Activated naive CD4-positive, alpha-beta T cell treated with anti-CD3 and anti-CD28 coated beads, Interleukin-2, amount 50 U/mL, for 16 hours (primary cell): ENCODE measurements at regions not wholly inside any gene's neighbourhood (a gene's known extent, or its start where the extent isn't known, plus 50 kb on each side); places are given as distances from the start of the nearest gene placed in this dataset.
"Not testable (repeated sequence)": the region's sequence is repeated elsewhere in the genome, so short reads cannot be mapped to it uniquely, and the experiment has no call there.

ENCODE experiments used
- DNase-seq: peaks from one replicate; pipeline ENCODE4 v3.0.0-alpha.2; 2020

DNA sequence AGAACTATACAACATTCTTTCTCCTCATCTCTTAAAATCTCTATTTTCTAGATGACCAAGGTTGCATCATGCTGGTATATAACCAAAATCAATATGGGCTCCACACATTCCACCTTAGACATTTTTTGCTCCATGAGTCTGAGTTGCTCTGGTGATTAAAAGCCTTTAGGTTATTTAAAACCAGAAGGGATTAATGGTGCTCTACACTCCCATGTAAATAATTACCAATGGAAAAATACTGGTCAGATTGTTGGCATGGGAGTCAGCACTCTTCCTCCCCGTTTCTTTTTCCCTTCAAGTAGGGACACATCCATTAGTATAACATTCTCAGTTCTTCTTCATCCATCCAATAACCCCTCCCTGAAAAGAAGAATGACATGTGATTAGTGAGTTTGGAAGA lies 747.7 kb downstream of the PCDH17 start:
- no peak for DNase-seq

DNA sequence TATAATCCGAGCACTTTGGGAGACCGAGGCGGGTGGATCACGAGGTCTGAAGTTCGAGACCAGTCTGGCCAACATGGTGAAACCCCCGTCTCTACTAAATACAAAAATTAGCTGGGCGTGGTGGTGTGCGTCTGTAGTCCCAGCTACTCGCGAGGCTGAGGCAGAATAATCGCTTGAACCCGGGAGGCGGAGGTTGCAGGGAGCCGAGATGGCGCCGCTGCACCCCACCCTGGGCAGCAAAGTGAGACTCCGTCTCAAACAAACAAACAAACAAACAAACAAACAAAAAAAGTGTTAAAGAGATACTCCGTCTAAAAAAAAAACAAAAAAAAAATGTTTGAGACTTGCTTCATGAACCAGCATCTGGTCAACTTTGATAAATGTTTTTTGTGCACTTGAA lies 753.8 kb downstream of the PCDH17 start:
- DNase-seq = not testable (repeated sequence)

DNA sequence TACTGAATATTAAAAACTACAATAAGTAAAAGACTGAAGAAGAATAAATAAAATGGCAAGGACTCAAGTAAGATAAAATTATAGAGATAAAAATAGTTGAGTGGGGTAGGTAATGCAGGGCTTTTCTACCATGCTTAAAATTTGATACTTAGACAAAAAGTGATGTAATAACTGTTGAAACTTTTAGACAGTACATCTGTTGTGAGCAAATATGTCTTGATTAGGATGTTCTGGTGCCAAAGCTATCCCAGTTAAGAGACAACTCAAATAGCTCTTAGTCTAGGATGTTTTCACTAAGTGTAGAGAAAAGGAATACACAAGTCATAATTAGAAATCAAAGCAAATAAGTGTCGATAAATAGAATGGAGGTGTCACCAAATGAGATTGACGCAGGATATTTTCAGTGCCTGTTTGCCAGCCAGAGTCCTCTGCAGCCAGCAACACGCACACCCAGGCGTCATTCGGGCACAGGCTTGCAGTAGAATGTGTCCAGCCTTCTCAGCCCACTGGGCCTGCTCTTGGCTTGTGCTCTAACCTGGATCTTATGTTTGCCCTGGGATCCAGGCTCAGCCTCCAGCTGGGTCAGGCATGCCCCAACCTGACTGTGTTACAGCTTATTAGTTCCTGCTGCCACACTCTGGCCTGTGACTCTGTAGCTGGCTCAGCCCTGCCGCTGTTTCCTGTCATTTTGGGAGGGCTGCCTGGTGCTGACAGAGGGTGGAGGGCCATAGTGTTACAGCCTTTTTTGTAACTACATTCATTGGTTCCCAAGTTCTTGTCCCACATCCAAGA lies 766.2 kb downstream of the PCDH17 start:
- DNase-seq = no peak

DNA sequence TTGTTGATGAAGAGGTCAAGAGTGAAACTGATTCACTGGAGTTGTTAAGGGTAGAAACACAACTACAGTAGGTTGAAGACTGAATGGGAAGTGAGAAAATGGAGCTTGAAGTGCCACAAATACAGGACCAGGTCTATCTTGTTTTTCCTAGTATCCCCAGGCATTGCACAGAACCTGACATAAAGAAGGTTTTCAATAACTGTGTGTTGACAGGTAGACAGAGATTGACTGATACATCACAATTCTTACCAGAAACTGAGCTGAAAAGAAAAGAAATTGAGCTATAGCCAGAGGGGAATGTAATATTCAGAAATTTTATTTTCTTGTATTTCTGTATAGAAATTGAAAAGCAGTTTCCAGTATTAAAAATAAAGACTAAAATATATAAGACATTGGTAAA lies 767.7 kb downstream of the PCDH17 start:
- no peak for DNase-seq

DNA sequence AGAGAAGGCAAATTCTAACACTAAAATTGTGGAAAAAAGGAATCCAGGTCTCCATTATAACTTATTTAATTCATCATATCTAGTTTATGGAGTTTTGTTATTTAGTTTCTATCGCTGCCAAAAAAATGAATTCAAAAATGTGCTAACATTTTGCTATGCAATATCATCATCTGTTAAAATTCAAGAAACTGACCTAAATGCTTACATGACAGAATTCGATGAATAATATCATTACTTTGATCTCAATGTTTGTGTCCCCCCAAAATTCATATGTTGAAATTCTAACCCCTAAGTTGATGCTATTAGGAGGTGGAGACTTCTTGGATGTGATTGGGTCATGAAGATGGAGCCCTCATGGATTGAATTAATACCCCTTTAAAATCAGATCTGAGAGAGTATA lies 775.0 kb downstream of the PCDH17 start:
- DNase-seq = no peak

DNA sequence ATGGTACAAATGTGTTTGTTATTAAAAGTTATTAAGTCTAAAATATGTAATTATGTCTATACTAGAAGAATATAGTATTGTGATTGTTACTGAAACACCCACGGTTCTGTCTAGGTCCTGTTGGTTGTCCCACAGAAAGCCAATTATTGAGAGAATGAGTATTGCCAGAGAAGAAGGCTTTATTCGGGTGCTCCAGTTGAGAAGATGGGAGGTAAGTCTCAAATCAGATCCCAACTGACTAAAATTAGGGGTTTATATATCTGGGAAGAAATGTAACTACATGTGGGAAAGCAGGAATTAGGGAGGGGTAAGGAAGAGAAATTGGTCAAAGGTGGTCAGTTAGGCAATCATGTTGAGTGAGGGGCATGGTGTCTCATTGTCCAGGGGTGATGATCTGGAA lies 798.4 kb downstream of the PCDH17 start:
- no peak for DNase-seq

DNA sequence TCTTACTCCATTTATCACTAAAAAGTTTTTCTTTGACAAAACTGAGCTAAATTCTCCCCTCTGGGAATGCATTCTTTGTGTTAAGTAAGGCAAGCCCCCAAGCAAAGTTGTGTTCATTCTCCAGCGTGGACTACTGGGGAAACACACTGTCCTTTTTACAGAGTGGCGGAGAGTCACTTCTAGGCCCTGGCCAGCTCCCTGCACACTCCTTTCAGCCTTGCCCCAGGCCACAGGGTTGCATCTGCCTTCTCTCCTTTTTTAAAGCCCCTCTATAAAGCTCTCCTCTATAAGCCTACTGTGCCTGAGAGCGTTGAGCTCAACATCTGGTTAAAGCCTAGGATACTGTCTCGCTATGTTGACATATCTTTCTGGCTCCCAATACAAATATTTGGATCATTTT lies 803.4 kb downstream of the PCDH17 start:
- DNase-seq = no peak

DNA sequence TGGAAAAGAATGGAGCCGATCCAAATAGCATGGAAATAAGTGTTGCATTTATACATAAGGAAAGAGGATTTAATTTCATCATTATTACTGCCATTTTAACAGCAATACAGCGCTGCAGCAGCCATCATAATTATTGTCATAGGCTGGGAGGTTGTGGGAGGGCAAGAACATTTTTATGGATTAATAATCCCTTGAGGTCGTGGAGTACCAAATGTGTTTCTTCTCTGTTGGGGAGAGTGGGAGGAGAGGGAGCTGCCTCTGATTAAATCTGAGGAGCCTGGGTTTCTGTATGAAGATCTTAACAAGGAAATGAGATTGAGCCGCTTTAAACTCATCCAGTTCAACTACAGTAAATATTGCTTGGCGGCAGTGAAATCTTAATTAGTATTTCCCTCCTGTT lies 805.9 kb downstream of the PCDH17 start:
- no peak for DNase-seq

DNA sequence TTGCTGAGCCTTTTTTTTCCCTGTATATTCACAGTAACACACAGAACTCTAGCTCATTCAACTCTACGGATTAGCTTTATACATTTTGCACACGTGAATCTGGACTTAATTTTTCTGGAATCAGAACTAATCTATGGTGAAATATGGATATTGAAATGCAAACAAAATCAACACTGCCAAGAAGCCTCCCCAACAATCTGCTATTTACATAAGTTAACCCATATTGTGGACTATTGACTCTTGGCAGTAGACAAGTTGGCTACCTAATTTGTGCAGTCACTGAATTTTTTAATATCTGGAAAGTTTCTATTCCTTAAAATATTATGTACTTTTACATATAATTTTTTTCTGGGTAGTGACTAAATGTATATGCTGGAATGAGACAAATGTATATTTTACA lies 815.4 kb downstream of the PCDH17 start:
- no peak for DNase-seq

DNA sequence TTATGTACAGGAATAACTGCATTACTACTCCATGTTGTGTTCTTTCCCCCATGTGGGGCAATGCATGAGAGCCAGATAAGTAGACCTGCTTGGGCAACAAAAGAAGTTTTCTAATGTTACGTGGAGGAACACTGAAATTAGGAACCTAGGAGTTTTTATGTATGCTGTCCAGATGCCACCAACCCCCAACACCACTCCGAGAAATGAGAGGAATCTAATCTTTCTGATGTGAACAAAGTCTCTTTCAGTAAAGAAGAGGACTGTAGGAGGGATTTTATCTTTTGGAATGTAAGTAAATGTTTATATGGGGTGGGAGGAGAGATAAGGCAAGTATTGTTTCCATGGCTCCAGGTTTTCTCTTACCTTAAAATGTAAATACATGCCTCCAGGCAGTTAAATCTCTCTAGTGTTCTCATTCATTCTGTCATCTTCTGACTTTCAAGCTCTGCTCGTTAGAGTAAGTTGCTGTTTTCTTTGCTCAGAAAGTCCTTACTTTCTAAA lies 820.6 kb downstream of the PCDH17 start:
- no peak for DNase-seq

DNA sequence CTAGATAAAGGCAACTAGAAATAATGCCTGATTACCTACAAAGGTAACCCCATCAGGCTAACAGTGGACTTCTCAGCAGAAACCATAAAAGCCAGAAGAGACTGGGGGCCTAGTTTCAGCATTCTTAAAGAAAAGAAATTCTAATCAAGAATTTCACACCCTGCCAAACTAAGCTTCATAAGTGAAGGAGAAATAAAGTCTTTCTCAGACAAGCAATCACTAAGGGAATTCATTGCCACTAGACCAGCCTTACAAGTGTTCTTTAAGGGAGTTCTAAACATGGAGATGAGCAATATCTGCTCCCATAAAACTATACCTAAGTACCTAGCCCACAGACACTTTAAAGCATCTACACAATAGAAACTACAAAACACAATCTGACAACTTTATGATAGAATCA lies 823.5 kb downstream of the PCDH17 start:
- DNase-seq = no peak

DNA sequence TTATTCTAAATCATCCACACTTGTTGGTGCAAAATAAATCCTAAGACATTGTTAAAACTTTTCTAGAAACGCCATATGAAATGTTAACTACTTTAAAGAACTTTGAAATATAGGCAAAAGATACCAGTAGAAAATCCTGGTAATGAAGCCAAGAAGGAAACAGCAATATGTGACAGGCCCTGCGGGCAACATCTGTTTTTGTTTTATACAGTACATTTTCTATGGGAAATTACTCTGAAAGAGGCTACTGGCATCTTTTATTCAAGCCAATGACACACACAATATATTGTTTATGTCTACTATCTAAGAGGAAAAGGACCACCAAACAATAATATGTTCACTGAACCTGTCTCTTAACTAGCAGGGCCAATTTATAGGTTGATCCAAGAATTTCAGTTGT lies 829.7 kb downstream of the PCDH17 start:
- DNase-seq = no peak

DNA sequence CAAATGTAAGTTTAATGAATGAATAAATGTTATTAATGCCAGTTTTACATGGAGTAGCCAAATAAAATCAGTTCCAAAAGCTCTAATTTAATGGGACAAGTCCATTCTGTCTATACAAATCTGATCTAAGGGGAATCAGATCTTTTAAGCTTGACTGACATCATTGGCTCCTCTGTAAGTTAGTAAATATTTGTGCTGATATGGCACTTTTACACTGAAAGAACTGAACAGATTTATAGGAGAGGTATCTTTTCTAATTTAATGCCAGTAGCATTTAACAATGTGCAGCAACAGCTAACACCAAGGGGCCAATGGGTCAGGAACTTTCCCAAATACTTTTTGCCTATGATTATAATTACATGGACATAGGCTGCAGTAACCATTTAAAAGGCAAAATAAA lies 832.3 kb downstream of the PCDH17 start:
- DNase-seq = no peak

DNA sequence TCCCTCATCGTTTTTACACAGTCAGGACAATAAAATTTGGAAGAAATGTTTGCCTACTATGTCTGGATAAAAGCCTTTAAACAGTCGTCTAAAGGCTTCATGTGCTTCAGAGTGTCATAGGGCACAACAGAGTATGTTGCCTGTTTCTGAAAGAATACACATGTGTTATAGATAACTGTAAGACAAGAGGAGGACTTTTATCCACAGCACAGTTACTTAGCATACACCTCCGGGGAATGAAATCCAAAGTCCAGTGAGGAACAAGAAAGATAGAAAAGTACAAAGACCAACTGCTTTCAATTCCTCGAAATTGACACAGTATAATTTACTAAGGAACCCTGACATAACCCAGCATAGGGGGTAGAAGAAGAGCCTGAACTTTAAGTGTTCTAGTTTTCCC lies 835.6 kb downstream of the PCDH17 start:
- no peak for DNase-seq

DNA sequence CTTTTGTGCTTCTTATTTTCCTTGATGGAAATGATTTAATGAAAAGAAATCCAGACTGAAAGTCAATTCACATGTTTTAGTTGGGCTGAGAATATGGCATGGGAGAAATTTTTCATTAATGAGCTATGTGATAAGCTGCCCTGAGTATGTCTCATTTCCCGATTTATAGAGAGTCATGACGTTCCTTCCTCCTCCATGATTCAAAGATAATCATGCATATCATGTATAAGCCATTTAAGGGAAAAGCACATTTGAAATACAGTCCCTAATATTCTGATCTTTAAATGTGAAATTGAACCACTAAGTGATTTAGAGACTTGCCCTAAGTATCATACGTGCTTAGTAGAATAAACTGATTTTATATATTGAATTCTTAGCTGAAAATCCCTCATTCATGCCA lies 840.9 kb downstream of the PCDH17 start:
- DNase-seq = no peak

DNA sequence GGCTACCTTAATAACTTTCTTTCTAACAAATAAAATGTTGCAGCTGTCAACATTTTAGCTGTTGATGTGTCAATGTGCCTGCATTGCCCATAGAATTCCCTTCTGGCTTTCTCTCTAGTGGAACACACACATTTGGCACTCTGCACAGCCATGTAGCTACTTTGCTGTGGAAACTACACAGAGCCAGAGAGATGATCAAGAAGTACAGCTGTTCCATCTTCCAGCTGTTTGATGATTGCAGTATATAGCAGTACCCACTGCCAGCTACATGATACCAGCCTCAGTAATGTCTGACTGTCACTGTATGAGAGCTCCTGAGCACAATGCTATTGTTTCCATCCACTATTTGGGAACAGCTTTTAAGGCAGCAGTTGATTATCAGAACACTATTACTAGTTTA lies 843.0 kb downstream of the PCDH17 start:
- DNase-seq = no peak

DNA sequence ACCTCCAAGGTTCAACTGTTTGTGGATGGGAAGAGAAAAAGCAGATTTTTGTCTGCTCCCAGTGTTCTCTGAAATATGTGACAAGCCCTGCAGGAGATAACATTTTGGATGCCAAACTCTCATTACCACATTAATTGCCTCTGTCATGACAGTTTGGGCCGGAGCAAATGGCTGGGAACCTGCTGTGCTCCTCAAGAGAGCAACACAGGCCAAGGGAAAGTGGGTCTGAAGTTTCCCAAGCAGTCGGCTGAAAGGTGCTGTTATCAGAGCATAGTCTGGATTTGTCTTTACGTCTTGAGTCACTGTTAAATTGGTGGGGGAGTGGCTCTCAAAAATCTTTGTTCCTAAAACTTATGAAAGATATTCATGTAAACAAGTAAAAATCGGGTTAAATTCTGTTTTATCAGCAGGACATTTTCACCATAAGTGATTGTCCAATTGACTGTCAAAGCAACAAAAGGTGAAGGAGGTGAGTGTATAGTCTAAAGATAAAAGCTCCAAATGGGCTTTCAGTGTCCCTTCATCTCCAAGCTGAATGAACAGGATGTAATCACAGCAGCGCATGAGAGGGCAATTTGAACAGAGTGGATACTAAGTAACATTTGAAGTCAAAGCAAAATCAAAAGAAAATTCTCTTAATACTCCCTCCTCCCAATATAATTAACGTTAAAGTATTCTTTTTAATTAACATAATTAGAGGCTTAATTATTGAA lies 844.8 kb downstream of the PCDH17 start:
- DNase-seq = no peak

DNA sequence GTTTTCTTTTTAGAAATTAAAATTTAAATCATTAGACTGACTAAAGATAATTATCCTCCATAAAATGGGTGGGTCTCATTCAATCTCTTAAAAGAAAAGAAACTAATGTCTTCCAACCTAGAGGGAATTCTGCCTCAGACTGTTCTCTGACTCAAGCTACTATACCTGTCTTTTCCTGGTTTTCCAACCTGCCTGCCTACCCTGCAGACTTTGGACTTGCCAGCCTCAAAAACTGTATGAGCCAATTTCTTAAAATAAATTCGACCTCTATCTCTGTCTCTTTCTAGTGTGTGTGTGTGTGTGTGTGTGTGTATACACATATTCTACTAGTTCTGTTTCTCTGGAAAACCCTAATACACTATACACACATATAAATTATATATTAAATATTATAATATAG lies 847.3 kb downstream of the PCDH17 start:
- no peak for DNase-seq

DNA sequence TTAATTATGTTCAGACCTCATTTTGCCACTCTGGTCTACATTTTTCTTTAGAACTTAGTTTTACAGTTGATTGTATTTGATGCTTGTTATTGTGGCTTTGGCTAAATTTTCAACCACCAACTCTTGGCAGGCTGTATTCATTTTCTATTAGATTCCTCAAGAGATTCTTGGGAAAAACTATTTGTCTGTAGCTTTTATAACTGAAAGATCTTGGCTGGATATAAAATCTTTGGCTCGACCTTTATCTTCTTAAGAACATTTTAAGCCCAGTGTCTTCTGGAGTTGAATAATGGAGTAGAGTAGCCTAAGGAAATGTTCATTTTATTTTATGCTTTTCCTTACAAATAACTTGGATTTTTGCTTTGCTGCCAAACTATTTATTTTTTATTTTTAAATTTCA lies 848.5 kb downstream of the PCDH17 start:
- no peak for DNase-seq

DNA sequence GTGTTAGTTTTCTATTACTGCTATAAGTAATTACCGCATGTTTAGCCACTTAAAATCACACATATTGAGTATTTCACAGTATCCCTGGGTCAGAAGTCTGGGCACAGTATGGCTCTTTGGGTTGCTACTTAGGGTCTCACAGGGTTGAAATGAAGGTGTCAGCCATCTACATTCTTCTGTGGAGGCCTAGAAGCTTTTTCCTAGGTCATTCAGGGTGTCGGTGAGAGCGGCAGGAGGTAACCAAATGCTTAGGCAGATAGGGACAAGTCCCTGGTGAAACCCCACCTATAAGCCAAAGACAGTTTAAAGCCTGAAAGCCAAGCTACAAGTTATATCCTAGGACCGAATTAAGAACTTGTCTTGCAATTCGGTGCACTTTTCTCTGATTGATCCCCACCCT lies 856.7 kb downstream of the PCDH17 start:
- DNase-seq = no peak

DNA sequence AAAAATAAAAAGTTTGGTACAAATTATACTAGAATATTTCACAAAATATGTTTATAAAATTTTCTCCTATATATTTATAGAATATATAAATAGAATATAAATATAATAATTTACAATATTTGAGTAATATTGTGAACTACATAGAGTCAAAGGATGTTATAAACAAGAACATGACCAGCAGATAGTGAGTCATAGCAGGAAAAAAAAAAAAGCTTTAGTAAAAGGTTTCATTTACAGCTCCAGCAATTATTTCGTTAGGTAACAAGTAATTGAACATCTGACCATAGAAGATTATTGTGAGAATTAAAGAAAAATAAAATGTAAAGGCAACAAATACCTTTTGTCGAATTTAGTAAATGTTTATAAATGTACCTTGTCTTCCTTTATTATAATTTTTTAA lies 864.1 kb downstream of the PCDH17 start:
- no peak for DNase-seq

DNA sequence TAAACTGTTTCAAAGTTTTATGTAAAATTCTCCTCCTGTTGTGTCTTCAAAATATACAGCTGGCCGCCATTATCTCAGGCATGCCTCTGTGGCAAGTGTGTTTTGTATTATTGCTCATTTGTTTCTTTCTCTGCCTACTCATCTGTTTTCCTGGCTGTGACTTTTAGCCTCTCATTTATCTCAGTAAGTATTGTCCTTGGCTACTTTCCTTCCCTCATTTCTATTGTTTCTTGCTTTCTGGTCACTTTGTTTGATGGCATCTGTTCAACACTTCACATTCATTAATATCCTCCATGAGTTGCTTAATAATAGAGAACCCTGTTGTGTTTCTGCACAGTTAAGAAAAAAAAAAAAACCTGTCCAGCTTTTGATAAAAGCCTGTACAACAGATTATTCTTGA lies 869.4 kb downstream of the PCDH17 start:
- DNase-seq = no peak

DNA sequence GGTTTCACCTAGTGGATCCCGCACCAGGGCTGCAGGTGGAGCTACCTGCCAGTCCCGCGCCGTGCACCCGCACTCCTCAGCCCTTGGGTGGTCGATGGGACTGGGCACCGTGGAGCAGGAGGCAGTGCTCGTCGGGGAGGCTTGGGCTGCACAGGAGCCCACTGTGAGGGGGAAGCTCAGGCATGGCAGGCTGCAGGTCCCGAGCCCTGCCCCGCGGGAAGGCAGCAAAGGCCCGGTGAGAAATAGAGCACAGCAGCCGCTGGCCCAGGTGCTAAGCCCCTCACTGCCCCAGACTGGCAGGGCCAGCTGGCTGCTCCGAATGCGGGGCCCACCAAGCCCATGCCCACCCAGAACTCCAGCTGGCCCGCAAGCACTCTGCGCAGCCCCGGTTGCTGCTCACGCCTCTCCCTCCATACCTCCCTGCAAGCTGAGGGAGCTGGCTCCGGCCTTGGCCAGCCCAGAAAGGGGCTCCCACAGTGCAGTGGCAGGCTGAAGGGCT lies 872.7 kb downstream of the PCDH17 start:
- DNase-seq = not testable (repeated sequence)

DNA sequence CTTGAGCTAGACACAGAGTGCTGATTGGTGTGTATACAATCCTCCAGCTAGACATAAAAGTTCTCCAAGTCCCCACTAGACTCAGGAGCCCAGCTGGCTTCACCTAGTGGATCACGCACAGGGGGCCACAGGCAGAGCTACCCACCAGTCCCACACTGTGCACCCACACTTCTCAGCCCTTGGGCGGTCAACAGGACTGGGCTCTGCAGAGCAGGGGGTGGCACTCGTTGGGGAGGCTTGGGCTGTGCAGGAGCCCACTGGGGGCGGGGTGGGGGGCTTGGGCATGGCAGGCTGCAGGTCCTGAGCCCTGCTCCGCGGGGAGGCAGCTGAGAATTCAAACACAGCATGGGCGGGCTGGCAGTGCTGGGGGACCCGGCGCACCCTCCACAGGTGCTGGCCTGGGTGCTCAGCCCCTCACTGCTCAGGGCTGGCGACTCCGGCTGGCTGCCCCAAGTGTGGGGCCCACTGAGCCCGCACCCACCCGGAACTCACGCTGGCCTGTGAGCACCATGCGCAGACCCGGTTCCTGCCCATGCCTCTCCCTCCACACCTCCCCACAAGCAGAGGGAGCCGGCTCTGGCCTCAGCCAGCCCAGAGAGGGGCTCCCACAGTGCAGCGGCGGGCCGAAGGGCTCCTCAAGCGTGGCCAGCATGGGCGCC lies 873.8 kb downstream of the PCDH17 start:
- not testable (repeated sequence) for DNase-seq
